GM21515 (cell line): ENCODE measurements at regions not wholly inside any gene's neighbourhood (a gene's known extent, or its start where the extent isn't known, plus 50 kb on each side); places are given as distances from the start of the nearest gene placed in this dataset.

Experiments
- ATAC-seq: cut with Tn5 transposase; IDR thresholded peaks from one replicate; pipeline ENCODE4 v1.9.1; 2021; ENCODE audit not compliant: unreplicated experiment

DNA sequence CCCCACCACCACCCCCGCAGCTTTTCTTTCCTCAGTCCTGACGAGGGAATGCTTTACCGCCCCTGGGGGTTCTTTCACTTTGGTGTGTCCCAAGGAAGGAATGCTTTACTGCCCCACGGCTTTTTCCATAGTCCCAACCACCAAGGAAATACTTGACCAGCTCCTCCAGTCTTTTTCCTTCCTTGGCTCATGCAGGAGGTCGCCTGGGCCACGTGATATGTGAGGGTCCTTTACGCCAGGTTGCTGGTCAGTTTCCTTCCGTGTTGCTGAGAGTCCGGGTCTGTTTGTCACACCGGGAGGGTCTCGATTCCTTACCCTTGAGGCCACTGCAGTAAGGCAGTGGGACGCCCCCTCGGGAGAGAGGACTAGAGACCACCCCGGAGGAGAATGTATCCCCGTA, 58.9 kb upstream of the CDH4 start:
- no peak for ATAC-seq
